HG03064 (cell line): ENCODE measurements at regions not wholly inside any gene's neighbourhood (a gene's known extent, or its start where the extent isn't known, plus 50 kb on each side); places are given as distances from the start of the nearest gene placed in this dataset.

Experiments
- ATAC-seq: cut with Tn5 transposase; IDR thresholded peaks from one replicate; pipeline ENCODE4 v1.9.1; 2021; ENCODE audit warnings: low read depth; ENCODE audit not compliant: unreplicated experiment

DNA sequence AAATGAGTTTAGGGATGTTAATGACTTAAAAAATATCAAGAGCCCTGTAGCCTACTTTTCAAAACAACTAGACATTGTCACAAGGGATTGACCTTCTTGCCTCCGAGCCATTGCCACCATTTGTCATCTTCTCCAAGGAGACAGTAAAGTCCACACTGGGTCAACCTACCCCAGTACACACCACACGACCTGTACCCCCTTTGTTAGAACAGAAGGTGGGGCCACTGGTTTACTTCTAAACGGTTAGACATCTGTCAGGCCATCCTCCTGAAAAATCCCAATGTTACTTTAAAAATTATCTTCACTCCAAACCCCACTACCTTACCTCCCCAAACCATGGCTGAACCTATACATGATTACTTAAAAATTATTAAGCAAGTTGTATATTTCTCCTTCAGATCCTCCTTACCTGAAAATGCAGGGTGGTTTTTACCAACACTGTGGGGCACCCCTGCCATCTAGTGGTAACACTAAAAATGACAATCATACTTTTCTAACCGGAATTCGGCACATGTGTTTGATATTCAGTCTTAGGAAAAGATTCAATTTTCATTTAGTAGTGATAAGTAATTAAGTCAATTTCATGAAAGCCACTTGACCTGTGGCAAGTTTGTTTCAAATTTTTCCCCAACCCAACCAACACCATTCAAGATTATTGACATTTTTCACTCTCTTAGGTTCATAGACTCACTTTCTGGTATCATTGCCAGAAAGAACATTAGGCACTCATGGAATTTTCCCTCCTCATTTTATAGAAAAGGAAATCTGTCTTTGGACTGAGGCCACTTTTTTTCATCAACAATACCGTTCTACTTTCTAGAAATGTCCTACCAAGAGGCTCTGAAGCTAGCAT, 265.3 kb upstream of the PKDCC start:
- ATAC-seq: no peak

DNA sequence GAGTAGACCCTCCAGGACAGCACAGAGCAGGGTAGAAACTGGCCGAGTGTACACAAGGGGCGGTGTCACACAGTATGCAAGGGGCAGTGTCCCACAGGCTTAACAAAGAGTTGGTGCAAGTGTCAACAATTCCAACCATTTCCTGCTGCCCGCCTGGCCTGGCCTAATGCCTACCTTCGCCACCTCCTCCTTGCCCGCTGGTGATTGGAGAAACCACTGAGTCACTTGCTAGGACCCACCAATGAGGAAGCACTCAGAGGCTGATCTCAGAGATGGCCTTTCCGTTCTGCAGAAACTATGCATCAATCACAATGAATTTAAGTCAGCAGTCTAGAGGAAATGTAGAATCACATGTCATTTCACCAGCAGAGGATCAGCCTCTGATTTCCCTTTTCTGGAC, 263.3 kb upstream of the PKDCC start:
- no peak for ATAC-seq

DNA sequence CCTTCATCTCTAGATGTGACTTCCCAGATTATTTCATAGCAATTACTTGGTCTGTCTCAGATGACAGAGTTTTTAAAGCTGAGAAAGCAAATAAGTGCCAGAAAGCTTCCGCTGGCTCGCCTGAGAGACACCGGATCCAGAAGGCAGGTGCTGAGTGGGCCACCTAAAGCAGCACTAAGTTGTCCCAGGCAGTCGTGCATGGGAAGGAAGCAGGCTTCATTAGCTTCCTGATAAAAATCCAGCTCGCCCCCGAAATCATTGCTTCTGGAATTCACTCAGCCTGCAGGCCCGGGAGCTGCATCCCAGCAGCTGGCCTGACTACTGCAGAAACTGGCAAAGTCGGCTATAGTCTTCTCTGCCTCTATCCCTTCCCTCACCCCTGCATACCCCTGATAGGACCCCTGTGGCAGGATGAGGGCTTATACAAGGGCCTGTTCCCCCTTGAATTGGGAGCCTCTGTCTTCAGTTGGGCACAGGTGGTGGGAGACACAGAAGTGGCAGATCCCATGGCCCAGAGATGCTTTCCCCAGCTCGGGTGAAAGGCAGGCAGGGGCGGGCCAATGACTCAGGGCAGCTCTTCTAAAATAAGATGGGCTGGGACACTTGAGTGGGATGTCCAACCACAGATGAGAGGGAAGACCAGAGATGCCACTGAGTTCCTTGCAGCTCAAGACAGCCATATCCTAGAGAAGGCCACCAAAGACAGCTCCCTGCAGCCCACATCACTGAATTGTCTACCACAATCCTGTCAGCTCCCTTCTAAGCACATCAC, 262.4 kb upstream of the PKDCC start:
- no peak for ATAC-seq

DNA sequence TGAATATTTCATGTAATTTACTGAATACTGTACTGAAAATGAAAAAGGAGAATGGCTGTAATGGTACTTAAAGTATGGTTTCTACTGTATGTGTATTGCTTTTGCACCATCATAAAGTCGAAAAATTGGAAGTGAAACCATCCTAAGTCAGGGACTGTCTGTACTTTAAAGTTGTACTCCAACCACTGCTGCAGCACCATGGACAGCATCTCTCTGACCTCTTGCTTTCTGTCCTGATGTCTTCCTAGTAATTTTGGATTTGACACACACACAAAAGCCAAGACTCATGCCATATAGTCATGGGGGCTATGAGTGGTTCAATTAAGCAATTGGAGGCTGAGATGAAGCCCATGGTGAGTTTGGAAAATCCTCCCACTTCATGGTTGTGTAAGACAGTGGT, 256.3 kb upstream of the PKDCC start:
- ATAC-seq: no peak

DNA sequence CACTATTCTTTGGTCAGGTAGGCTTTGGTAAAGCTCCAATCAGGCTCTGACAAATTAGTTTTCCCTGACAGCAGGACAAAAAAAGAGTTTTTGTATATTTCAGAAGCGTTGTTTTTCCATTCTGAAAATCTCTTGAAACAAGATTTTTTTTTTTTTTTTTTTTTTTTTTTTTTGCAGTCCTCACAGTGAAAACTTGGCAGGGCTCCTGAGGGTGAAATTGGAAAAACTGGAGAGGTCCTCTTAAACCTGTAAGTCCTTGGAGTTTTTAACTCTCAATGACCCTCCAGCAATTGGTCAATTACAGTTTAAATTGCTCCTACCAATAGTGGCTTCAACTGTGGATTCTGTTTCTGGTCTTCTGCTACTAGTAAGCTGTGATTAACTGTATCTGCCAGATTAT, 244.5 kb upstream of the PKDCC start:
- ATAC-seq: no peak

DNA sequence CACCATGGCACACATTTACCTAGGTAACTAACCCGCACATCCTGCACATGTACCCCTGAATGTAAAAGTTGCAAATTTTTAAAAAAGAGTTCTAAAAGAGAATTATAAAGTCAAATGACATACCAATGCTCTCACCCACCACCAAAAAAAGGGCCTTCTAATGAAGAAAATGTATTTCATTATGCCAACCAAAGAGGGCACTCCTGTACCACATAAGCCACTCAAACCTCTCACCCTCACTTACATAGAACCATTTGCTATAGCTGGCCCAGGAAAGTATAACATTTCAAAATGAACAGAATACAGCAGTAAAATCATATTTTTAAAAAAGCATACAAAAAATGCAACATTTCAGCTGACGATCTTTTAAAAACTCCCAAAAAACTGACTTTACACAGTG, 241.5 kb upstream of the PKDCC start:
- no peak for ATAC-seq

DNA sequence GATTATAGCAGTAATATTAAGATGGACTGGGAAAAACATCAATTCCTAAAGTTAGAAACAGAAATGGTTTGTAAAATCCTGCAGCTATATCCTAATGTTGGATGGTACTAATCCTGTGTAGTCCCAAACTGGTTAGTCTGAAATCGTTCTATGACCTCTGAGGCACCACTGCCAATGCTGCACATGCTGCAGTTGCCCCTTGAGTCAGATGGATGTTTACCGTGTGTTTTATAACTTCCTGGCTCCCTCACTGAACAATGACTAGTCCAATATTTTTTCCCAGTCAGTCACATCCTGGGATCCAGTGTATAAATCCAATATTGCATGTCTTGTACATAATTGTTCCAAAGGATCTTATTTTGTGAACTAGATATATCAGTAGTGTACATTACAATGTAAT, 226.7 kb upstream of the PKDCC start:
- no peak for ATAC-seq

DNA sequence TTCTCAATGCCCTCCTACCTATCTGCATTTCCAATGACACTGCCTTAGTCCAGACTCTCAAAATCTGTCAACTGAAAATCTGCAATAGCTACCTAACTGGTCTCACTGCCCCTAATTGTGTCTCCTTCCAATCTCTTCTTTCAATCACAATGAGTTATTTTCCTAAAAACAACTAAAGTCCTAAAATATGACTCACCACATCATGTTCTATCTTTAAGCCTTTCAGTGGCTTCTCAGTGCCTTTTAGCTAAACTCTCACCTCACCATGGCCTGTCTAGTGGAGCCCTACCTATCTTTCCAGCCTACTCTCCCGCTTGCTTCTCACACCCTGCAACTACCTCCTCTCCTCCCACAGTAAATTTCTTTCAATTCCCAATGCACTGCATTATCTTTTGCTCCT, 220.9 kb upstream of the PKDCC start:
- ATAC-seq: no peak

DNA sequence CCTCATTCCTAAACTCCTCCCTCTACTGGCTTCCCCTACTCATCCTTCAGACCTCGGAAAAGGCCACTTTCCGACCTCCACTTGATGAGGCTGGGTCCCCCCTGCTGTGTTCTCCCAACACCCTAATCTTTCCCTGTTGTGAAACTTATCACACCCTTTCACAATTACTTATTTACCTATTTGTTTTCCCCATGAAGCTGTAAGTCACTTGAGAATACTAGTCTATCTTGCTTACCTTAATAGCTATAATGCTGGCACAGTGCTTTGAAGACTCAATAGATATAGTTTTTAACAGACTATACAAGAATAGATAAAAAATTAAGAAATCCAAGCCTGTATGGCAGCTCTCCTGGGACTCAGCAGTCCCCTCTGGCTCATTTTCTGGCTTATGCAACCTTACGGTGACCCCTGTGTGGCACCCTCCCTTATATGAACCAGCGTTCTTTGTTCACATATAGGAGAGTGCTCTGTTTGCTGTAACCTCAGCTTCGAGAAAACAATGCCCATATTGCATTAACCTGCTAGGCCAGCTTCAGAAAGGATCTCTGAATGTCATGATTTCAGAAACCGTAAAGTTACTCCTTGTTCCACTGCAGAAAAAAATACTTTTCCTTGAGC, 220.4 kb upstream of the PKDCC start:
- ATAC-seq: no peak

DNA sequence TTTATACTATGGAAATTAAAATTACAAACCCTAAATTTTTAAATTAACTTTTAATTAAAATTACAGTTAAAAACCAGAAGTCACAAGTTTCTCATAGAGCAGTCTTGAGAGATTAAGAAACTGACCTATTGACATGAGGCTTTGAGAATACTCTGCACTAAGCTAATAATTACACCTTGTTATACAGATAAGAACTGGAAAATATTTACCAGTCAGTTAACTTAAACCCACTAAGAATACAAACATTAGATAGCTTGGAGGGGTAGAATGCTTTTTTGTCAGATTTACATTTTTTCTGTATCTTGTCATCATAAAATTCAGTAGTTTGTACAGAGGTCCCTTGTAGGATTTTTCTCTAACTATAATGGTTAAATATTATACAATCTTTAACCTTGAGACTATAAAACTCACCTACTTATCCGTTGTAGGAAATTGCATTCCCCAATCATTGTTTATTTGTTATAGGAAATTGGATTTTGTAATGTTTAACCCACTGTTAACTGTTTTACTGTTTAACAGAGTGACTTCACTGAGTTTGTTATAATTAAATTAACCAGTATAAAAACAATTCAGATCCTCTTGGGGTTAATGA, 219.7 kb upstream of the PKDCC start:
- no peak for ATAC-seq

DNA sequence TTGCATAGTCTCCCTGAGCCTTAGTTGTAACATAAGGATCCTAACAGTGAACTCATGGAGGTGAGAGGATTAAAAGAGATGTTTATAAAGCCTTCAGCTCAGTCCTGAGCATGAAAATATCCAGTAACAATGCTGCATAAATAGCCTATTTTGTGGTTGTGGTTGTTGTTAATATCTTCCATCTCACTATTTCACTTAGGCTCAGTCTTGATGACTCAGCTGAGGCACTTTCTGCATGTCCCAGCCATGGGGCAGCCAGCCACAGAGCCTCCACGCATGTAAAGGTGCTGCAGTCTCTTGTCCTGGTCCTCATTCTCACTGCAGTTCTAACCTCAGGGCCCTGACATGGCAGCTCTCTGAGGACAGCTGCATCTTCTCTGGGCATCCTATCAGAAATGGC, 218.8 kb upstream of the PKDCC start:
- no peak for ATAC-seq

DNA sequence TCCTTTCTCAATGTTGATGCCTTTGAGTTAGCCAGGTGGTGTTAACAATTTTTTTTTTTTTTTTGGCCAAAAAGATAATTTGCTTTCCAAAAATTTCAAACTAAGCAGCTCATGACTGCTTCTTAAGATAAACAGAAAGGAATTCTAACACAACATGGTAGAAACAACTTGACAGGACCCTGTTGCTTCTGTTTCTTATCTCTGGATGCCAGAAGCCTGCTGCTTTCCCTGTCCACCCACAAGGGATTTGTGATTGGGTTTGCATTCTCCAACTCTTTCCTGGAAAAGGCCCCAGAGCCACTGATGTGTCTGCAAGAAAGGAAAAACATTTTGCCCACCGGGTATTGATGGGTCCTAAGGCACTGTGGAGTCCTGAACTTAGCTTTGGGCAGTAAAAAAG, 217.2 kb upstream of the PKDCC start:
- no peak for ATAC-seq

DNA sequence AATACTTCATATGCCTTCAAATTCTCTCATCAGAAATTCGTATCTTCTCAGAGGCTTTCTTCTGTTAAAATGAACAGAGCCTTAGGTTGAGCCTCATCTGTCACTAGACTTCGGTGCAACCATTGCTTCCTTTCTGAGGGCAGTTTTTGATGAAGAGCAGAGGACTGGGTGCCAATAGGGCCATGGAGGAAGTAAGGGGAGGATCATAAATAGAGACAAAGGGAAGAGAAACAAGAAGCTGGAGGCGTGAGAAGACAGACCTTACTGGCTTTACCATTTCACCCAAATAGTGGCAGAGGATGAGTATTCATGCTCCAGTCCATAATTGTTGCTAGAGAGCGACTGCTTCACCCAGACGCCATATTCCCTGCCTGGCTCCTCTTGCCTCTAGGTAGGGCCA, 215.6 kb upstream of the PKDCC start:
- no peak for ATAC-seq

DNA sequence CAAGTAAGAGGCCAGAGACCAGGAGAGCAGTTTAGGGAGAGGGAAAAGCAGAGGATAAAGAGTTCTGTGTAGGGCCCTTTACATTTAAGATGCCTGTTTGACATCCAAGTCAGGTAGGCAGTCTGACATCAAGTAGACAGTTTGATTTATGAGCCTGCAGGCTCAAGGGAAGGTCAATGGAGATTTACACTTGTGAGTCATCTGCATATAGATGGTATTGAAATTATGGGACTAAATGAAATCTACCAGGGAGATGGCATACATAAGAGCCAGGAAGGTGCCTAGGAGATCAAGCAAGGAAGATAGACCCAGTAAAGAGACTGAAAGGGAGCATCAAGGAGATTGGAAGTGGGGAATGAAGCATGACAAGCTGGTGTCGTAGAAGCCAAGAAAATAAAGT, 212.4 kb upstream of the PKDCC start:
- ATAC-seq: no peak

DNA sequence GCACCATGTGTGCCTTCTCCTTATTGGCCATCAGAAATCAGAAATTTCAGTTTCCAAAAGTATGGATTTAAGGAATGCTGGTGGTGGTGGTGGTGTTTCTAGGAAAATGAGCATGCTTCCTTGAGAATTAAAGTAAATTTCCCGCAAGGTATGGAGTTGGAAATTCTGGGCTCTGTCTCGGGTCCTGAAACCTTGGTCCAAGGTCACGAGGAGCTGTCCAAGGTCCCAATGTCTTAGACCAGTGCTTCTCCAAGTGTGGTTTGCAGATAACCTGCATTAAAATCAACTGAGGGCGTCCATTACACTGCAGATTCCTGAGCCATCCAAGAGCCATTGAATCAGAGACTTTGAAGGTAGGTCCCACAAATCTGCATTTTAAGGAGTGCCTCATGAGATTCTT, 210.9 kb upstream of the PKDCC start:
- no peak for ATAC-seq

DNA sequence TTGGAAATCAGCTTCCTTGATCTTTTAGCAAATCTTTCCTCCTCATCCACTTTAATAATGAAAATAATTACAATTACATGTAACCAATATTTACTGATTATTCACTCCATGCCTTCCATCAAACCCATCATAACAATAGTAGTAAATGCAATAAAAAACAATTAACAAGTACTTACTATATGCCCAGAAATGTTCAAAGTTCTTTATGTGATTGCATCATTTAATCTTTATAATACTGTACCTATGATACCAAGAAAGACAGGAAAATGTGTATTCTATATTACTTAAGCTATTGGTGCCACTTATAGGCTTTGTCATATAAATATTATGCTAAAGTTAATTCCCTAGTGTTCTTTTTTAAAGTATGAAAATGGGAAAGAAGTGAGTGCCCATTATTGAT, 210.2 kb upstream of the PKDCC start:
- no peak for ATAC-seq

DNA sequence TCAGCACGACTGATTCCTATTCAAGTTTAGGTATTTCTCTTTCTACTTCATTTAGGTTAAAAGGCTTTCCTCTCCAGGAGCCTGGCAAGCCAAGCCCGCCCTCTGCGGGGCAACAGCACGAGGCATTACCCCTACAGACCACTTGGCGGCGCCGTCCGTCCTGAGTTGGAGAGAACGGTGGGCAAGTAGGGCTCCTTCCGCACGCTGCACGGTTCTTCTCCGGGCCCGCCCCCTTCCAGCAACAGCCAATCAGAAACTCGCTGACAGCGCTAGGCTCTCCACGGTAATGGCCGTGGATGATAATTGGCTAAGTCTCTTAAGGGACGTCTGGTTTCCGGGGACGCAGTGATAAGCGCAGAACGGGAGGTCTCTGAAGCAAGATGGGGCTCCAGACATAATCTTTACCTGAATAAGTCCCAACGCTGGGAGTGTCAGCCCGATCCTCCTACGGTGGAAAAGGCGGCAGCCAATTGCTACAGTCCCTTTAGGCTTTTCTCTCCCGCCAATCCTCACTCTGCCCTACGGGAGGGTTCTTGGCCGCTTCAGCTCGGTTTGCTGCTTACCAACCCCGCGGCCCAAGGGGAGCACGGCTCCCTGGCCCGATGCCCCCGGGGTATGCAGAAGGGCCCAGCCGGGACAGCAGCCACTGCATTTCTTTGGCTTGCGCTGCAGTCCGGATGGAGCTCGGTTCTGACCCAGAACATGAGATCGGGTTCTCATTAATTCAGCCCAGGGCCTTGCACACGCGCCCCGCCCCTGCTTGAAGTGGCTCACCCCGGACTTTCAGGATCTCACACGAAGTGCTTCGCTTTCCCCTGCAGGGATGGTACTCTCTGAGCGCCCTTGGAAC, 206.9 kb upstream of the PKDCC start:
- ATAC-seq: peak; percentile 100

DNA sequence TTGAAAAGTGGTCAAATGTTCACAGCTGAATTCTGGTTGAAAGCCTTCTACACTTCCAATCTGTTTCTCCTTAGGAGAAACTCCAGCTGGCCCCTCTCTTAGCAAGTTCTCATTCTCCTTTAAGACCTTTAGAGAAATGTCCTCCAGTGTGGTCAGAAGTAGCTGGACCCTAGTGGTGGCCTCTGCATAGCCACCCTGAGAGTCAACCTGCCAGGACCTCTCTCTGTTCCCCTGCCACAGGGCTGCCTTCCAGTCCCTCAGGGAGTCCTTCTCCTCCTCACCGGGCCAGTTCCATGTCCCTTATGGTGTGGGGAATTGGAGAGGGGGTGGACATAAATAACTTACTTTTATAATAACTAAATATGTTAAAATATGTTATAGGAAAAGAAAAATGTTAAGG, 200.9 kb upstream of the PKDCC start:
- ATAC-seq: no peak

DNA sequence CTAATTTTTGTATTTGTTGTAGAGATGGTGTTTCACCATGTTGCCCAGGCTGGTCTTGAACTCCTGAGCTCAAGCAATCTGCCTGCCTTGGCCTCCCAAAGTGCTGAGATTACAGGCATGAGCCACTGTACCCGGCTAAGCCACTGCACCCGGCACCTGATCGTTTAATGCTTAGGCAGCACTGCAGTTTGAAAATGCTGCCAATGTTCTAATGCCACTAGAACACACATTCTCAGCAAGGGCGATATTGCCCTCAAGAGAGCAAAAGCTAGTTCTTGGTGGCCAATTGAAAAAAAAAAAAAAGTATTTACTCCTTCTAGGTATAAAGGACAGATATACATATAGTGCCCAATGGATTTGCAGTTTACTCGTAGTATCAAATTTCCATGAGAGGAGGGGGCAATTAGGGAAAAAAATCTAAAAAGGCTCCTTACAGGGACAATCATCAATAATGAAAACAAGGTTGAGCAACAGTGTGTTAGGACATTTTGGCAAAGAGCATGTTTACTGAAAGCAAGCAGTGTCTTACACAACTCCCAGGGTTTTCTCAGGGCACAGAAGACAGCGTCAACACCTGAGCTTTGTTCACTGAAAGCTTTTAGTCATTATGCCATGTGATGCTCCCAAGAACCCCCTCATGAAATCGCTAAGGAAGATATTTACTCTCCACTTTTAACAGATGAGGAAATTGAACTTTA, 199.9 kb upstream of the PKDCC start:
- no peak for ATAC-seq

DNA sequence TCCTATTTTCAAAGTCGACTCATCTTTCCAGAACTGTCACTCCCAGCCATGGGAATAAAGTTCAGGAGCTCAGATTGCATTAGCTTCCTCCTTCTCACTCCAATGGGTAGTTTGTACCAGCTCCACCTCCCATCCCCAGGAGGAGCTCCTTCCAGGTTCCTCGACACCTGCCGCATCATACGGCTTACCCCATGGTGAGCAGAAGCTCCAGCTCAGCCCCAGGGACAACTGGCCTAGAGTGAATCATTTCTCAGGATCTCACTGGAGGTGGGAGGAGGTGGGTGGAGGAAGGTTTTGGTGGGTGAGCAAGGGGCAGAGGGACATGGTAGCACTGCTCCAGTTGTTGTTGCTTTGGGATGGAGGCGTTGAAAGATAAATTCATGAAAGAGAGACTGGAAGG, 196.3 kb upstream of the PKDCC start:
- ATAC-seq: no peak
